HG03103 (cell line): ENCODE measurements at regions not wholly inside any gene's neighbourhood (a gene's known extent, or its start where the extent isn't known, plus 50 kb on each side); places are given as distances from the start of the nearest gene placed in this dataset.
A peak's percentile ranks its signal among the peaks of the same experiment; 100 is the strongest.
"Not testable (repeated sequence)": the region's sequence is repeated elsewhere in the genome, so short reads cannot be mapped to it uniquely, and the experiment has no call there.

Source experiments
- ATAC-seq: cut with Tn5 transposase; IDR thresholded peaks from one replicate; pipeline ENCODE4 v1.9.1; 2021; ENCODE audit warnings: low read depth; ENCODE audit not compliant: unreplicated experiment

DNA sequence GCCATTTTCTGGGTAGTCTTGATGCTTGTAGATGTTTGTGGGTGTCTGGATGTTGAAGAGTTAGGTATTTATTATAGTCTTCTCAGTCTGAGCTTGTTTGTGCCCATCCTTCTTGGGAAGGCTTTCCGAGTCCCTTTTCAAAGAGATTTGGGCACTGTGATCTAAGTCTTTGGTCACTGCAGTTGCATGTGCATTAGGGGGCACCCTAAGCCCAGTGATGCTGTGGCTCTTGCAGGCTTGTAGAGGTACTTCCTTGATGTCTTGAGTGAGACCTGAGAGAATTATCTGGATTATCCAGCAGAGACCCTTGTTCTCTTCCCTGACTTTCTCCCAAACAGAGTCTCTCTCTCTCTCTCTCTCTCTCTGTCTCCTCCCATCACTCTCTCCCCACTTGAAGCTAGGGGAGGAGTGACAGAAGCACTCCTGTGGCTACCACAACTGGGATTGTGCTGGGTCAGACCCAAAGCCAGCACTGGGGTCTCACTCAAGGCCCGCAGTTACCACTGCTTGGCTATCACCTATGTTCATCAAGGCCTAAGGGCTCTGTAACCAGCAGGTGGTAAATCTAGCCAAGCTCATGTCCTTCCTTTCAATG is 68.5 kb downstream of the TMCO5A start:
- peak; percentile 61 for ATAC-seq

DNA sequence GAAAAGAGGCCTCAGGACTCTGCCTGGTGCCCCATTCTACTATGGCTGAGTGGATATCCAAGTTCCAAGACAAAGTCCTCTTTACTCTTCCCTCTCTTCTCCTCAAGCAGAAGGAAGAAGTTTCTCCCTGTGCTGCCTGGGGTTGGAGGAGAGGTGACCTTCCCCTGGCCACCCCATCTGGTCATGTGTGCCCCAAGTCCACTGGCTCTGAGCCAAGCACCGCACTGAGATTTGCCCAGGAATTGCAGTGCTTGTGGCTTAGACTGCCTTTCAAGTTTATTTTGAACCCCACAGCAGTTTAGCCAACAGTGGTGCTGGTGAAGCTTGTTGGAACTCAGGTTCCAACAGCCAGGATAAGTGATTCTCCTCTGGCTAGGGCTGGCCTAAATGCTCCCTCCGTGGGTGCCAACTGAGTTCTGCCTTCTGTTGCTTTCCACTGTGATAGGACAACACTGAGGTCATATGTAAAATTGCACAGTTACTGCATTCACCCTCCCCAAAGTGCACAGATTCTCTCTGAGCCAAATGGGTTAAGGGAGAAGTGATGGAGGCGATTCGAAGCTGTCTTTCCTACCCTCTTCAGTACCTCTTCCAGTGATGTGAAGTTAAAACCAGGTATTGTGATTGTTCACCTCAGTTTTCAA is 69.9 kb downstream of the TMCO5A start:
- no peak for ATAC-seq

DNA sequence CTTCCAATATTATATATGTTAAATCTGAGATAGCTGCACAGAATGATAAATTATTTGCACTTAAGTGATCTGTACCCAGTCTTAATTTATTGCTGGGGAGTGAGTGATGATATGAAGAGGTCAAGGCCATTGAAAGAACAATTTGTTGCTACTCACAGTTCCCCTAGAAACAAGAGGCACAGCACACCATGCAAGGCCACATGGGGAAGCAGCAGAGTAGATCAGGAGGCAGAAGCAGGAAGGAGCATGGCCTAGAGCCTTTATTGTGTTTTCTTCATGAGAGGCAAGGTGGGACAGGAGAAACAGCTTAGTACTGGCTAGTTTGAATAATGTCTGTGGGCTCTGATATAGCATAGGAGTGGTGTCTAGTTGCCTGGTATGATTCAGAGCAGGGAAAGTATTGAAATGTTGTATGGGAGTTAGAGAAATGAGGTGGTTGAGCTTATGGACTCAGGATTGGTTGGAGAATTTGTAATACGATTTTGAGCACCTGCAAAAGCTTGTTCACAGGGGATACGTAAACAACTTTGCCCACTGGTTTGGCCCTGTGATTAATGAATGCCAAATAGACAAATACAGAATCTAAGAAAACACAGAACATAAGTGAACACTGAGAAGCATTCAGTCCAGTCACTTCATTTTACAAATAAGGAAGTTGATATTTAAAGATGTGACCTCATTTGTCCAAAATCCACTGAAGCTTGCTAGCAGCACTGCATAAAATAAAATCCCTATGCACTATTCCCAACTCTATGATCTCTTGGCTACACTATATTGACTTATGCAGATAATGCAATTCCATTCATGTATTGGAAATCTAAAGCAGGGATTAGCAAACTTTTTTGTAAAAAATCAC is 71.7 kb downstream of the TMCO5A start:
- ATAC-seq: no peak

DNA sequence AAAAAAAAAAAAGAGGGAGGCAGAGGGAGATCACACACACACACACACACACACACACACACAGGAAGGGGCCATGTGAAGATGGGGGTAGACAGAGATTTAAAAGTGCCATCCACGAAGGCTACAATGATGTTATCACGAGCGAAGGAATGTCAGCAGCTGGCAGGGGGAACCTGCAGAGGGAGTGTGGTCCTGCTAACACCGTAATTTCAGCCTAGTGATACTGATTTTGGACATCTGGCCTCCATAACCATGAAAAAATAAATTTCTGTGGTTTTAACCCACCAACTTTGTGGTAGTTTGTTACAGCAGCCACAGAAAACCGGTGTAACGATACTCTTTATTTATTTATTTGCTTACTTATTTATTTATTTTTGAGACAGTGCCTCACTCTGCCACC is 76.0 kb downstream of the TMCO5A start:
- no peak for ATAC-seq

DNA sequence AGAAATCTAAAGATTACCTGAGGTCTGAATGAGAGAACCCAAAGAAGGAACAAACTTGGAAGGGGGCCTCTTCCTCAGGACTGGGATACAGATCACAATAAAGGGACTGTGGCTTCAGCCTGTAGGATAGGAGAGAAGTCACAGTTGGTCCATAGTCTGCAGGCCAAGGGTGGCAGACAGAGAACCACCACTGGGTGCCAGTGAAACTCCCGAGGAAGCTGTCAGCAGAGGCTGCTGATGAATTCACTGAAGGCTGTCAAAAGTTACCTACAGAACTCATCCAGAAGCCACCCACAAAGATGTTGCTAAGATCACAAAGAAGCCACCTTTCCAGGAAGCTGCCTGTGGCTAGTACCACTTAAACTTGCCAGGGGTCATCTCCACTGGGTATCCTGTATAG is 78.5 kb downstream of the TMCO5A start:
- no peak for ATAC-seq

DNA sequence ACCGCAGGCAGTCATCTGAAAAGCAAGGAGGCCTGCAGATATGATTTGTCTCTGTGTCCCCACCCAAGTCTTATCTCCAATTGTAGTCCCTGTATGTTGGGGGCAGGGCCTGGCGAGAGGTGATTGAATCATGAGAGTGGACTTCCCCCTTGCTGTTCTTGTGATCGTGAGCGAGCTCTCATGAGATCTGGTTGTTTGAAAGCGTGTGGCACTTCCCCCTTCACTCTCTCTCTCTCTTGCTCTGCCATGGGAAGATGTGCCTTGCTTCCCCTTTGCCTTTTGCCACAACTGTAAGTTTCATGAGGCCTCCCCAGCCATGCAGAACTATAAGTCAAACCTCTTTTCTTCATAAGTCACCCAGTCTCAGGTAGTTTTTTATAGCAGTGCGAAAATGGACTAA is 83.3 kb downstream of the TMCO5A start:
- no peak for ATAC-seq

DNA sequence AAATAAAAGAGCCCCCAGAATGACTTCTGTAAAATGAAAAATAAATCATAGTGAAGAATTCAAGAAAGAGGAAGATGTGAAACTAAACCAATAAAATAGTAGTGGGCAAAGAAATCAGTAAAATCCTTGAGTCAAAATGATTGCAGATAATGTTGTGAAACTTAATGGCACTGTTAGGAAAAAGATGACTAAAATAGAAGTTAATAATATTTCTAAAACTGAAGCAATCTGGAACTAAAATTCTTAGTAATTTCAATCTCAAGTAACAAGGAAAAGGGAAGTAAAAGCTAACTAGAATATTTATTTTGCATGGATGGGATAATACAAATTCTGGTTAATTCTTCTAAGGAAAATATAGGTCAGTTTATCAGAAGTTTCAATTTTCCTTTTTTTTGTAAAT is 84.6 kb downstream of the TMCO5A start:
- no peak for ATAC-seq

DNA sequence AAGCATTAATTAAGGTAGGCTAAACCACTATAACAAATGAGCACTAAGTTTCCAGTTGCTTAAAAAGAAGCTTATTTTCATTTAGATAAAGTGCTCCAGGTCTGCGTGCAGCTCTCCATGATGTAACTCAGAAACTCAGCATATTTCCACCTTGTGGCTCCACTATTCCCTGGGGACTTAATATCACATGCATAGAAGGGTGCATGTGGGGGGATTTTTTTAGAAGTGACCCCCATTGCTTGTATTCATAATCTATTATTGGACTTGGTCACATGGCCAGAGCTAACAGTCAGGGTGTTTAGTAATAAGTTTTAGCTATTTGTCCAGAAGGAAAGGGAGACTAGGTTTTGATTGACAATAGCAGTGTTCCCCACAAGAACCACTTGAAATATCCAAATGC is 86.8 kb downstream of the TMCO5A start:
- ATAC-seq: no peak

DNA sequence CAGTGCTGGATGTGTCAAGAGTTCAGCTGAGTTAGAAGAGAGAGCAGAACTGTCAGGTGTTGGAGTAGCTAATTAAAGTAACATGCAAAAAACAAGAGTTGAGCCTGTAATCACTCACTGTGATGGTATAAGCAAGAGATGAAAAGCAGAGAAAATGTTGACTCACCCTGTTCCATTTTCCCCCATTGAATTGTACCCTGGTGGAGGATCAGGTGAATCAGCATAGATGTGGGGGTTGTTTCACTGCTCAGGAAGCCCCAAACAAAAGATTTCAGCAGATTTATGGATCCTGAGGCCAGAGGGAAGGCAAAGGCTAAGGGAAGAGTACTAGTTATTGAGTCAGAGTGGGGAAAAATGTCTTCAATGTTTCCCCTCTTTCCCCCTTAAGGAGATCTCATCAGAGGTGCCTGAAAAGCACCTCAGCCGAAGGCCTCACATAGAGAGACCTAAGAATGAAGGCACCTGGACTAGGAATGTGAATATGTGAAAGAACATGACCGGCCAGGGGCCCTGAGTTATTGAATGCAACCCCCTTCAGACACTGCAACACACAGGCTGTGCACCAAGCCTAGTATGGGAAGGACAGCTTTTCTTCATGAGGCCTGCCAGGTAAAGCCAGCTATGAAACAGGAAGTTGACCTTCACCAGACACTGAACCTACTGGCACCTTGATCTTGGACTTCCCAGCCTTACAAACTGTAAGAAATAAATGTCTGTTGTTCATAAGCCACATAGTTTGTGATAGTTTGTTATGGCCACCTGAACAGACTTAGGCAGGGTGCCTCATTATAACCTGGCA is 90.1 kb downstream of the TMCO5A start:
- no peak for ATAC-seq

DNA sequence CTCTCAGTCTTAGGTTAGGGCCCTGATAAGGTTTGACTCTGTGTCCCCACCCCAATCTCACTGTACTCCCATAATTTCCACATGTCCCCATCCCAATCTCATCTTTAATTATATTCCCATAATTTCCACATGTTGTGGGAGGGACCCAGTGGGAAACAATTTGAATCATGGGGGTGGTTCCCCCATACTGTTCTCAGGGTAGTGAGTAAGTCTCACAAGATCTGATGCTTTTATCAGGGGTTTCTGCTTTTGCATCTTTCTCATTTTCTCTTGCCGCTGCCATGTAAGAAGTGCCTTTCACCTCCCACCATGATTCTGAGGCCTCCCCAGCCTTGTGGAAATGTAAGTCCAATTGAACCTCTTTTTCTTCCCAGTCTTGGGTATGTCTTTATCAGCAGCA is 91.2 kb downstream of the TMCO5A start:
- ATAC-seq: not testable (repeated sequence)

DNA sequence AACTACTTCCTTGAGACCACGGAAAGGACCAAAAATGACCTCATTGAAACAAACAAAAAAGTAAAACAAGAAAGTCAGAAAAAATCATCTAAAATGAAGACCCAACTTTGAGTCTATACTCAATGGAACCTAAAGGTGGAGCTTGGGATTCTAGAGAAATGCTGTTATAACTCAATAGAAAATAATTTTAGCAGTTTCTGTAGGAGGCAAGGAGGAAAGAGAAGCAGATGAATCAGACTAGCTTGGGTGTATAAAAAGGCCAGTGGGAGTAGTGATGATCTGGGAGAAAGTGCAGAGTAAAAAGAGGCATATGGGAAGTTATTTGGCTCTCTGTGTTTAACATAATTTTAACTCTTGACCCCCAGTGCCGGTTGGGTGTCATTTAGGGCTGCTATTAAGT is 94.4 kb downstream of the TMCO5A start:
- no peak for ATAC-seq

DNA sequence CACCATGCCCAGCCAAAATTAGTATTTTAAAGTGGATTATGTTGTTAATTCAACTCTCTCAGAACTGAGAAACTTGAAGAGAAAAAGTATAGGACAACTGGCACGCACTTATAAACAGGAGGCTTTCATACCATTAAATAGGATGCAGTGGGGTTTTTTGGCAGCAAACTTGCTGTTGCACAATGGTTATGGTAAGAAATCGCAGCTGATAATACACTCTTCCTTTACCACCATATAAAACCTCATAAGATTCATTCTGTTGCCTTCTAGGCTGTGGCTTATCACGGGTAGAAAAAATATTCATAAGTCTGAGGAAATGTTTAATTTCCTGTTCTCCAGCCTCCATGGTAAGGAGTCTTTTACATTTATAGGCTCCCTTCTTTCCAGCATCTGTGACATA is 95.3 kb downstream of the TMCO5A start:
- no peak for ATAC-seq

DNA sequence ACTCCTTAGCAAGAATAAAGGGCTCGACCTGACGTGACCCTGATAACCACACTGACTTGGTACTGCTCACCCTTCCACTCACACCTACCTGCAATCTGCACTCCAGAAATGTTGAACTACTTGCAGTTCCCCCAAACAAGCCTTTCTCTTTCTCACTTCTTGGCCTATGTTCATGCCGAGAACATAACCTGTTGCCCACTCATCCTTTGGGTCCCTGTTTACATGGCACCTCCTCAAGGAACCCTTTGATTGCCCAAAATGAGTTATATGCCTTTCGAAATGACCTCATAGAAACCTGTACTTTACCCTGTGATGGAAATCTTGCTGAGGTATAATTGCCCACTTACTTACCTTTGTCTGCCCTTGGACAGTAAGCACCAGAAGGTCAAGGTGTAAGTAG is 96.2 kb downstream of the TMCO5A start:
- ATAC-seq: no peak

DNA sequence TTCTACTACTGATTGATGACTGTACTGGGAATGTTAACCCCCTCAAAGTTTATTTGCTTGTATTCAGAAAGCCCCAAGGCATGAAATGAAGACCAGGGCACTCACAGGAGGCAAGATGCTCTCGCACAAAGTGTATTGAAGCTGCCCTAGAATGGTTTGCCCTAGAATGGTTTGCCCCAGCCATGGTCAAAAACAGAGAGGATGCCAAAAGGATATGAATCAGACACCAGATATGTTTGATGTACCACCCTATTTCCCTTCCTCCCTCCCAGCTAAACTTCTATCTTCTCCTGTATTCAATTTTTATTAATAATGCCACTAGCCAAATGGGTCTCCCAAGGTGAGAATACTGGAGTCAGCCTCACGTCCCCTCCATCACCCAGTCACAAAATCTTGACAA is 101.3 kb downstream of the TMCO5A start:
- no peak for ATAC-seq

DNA sequence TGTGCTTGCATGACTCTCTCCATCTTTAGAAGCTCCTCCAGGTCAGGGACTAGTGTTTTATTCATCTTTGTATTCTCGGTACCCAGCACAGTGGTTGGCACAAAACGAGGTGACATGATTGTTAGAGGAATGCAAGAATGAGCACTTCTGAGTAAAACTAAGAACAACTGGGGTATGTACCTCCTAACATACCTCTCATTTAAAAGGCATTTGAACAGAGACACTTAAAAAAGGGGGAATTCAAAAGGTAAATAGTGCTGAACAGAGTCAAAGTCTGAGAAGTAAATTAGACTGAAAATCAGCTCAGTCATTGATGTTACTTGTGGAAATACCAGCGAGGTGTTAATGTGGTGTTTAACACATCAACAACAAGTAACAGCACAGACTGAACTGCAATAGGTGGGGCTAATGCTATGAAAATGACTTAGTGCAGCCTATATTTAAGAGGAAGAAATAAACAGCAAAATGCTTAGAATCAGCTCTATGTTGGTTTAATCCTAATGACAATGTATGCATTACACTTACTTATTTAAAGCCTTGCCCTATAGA is 102.4 kb downstream of the TMCO5A start:
- no peak for ATAC-seq

DNA sequence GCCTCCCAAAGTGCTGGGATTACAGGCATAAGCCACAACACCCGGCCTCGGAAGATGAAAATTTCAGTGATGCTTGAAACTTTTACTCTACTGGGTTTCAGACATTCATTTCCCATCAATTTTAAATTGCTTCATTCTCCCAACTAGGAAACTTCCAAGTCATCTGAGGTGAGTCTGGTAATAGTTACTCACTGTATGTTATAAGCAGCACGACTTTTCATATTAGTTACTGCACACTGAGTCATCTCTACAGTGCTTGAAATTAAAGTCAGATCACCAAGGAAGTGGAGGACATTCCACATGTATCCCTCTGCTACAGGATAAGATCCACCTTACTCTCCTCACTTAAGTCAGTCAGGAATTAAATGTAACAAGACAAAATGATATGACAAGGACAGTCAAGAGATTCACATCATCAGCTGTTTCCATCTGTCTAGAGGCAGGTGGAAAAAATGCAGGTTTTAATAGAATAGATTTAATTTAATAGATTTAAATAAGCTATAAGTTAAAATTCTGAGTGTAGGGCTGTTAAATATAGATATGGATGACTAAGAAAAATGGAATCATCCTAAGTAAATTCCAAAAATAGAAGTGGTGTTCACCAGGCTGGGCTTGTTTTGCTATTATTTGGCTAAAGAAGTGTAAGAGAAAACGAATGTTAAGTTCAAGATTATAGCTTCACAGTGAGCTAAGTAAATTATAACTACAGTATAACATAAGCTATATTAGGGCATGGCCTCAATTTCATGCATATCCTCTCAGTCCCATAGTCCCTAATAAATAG is 104.4 kb downstream of the TMCO5A start:
- no peak for ATAC-seq

DNA sequence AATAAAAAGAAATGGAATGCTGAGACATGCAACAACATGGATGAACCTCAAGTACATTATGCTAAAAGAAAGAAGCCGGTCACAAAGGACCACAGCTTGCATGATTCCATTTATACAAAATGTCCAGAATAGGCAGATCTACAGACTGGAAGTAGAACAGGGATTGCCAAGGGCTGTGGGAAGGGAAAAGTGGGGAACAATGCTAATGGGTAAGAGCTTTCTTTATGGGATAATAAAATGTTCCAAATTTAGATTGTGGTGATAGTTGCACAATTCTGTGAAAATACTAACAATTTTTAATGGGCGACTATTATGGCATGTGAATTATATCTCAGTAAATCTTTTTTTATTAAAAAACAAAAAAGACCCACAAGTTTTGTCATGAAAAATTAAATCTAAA is 106.2 kb downstream of the TMCO5A start:
- no peak for ATAC-seq

DNA sequence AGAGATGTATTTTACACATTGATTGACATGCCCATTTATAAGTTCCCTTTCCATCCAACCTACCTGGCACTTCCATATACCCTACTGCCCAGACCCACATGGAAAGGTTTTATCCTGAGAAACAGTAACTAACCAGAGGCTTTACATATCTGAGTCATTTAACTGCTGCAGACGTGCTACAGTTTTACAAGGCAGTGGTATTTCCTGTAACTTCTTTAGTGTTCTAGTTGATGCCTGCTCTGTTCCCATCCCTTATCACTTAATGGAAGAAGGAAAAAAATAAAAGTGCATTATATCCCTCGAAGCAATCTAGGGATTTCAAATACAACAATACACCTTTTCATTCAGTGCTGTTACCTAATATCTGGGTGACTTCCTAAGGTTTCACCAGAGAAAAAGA is 107.1 kb downstream of the TMCO5A start:
- ATAC-seq: no peak

DNA sequence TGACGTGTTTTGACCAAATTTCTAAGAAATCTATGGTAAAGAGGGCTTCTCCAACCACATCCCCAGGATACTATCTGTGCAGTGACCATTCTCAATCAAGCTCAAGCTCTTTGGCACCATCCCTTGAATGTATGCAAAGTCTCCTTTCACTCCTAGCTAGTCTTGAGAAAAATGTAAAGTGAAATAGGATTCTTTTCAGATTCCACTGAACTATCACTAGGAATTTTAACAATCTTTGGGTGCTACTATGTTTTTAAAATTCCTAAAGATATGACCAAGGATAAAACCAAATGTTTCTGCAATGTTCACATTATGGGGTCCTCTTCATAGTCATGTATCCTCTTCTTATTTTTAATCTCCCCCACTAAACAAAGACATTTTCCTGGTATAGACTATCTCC is 107.8 kb downstream of the TMCO5A start:
- no peak for ATAC-seq
